ES-I3 (cell line): ENCODE measurements at regions not wholly inside any gene's neighbourhood (a gene's known extent, or its start where the extent isn't known, plus 50 kb on each side); places are given as distances from the start of the nearest gene placed in this dataset.
"Not testable (repeated sequence)": the region's sequence is repeated elsewhere in the genome, so short reads cannot be mapped to it uniquely, and the experiment has no call there.

ENCODE experiments used
- H3K36me3 ChIP-seq: 2 replicates; pipeline ENCODE4 v1.6.1; 2013; ENCODE audit warnings: mild to moderate bottlenecking, low read length, control low read depth, moderate library complexity; ENCODE audit not compliant: insufficient read depth
- H3K4me1 ChIP-seq: 2 replicates; pipeline ENCODE4 v1.6.1; 2013; ENCODE audit warnings: mild to moderate bottlenecking, control low read depth, low read length; ENCODE audit not compliant: insufficient read depth
- H3K9ac ChIP-seq: 2 replicates; pipeline ENCODE4 v1.6.1; 2013; ENCODE audit warnings: low read depth, mild to moderate bottlenecking, low read length, moderate library complexity
- H3K9me3 ChIP-seq: 2 replicates; pipeline ENCODE4 v1.6.1; 2013; ENCODE audit warnings: mild to moderate bottlenecking, low read length, moderate library complexity; ENCODE audit not compliant: control insufficient read depth, insufficient read depth

DNA sequence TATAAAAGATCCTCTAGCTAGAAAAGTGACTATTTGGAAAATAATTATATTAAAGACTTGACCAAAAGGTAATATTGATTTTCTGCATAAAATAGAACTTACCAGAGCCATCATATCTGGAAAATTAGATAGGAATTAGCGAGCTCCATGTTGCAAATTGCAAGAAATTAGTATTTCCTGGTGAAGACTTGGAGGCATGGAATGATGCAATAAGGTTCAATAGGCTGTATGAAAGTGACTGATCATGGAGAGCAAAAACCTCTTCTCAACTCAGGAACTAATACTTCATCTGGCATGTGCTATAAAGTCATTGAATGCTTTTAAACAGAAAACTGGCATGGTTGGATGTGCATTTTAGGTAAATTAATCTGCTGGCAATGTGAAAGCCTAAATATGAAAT lies 66.3 kb upstream of the UFM1 start:
- Histone ChIP-seq H3K9ac (no peak overlapping the region), H3K9me3 (no peaks in the 10 kb centered on the region), H3K4me1 (no peaks in the 10 kb centered on the region), H3K36me3 (no peaks in the 10 kb centered on the region)

DNA sequence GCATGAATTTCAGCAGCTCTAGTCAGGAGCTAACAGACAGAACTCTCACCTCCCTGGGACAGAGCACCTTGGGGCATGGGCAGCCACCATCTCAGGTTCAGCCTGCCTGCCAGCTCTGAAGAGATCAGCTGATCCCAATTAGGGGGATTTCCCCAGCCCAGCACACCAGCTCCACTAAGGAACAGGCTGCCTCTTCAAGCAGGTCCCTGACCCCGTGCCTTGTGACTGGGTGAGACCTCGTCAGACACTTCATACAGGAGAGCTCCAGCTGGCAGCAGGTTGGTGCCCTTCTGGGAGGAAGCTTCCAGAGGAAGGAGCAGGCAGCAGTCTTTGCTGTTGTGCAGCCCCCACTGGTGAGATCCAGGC lies 84.5 kb upstream of the UFM1 start:
- Histone ChIP-seq H3K36me3 (no peaks in the 10 kb centered on the region), H3K9me3 (no peaks in the 10 kb centered on the region), H3K4me1 (no peaks in the 10 kb centered on the region; the same call in 1 of the 2 replicates), H3K9ac (no peak overlapping the region)

DNA sequence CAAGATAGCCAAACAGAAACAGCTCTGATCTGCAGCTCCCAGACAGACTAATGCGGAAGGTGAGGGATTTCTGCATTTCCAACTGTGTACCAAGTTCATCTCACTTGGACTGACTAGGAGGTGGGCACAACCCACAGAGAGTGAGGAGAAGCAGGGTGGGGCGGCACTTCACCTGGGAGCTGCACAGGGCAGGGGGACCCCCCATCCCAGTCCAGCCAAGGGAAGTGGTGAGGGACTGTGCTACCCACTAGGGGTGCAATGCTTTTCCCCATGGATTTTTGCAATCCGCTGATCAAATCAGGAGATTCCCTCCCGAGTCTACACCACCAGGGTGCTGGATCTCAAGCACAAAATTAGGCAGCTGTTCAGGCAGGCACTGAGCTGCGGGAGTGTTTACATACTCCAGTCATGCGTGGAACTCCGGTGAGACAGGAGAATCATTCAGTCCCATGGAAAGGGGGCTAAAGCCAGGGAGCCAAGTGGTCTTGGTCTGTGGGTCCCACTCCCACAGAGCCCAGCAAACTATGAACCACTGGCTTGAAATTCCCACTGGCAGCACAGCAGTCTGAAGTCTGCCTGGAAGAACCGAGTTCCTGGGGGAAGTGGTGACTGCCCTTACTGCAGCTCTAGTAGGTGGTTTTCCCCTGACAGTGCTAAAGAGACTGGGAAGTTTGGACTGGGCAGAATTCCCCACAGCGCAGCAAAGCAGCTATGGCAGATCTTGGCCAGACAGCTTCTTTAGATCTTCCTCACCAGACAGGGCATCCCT lies 85.1 kb upstream of the UFM1 start:
- Histone ChIP-seq H3K9me3 (no peaks in the 10 kb centered on the region), H3K4me1 (no peaks in the 10 kb centered on the region; the same call in 1 of the 2 replicates), H3K9ac (no peak overlapping the region), H3K36me3 (no peaks in the 10 kb centered on the region)

DNA sequence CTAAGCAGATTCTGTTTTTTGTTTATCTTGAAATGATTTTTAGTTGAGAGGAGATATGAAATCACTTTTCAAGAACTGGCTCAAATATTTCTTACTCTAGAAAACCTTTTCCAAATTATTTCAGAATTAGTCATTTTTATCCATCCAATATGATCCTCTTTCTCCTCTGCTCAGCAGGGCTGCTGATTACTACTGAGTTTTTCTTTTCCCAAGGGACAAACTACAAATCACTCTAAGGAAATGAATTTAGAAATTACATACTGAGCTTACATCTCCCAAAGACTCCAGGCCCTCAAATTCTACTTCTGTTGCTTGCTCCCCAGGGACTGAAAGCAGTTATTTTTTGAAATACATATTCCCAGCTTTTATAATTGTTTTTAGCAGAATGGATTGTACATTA lies 87.4 kb upstream of the UFM1 start:
- Histone ChIP-seq H3K4me1 (no peaks in the 10 kb centered on the region; the same call in 1 of the 2 replicates), H3K36me3 (no peaks in the 10 kb centered on the region), H3K9me3 (no peaks in the 10 kb centered on the region), H3K9ac (no peak overlapping the region)

DNA sequence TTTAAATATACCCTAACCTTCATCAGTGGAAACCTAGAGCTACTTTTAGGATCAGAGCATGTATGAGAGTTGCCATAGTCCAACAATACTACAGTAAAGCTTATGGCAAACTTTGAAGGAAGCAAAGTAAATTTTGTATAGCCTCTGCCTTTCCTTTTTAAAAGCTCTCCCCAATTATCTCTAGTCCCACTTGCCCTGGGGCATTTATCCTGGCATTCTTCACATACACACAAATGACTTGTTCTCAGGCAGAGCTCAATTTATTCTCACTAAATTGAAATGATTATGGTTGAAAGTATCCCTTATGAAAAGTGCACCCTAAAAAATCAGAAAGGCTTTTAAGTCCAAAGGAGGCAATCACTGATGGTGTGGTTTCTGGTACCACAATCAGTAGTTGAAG lies 94.1 kb upstream of the UFM1 start:
- peaks cover 11% of the 10 kb centered on the region; the same call in 1 of the 2 replicates for H3K4me1 ChIP-seq
- no peaks in the 10 kb centered on the region for H3K36me3 ChIP-seq
- H3K9ac ChIP-seq = no peak overlapping the region
- no peaks in the 10 kb centered on the region for H3K9me3 ChIP-seq

DNA sequence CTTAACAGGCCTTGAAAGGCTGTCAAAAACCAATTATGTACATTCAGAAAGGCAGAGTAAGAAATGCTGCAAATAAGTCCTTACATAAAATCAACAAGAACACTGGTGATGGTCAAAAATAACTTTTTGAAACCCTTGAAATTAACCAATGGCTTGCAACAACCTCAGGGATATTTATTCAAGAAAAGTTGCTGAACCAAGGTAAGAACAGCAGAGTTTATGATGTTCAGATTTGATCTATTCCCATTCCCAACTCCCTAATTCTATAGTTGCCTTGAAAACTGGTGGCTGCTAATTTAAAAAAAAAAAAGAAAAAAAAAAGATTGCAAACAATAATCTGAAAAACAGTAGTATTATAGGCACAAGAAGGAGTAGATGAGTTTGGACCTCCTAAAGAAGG lies 109.8 kb upstream of the UFM1 start:
- no peaks in the 10 kb centered on the region for H3K36me3 ChIP-seq
- no peak overlapping the region for H3K9ac ChIP-seq
- H3K4me1 ChIP-seq = no peaks in the 10 kb centered on the region
- H3K9me3 ChIP-seq = no peaks in the 10 kb centered on the region

DNA sequence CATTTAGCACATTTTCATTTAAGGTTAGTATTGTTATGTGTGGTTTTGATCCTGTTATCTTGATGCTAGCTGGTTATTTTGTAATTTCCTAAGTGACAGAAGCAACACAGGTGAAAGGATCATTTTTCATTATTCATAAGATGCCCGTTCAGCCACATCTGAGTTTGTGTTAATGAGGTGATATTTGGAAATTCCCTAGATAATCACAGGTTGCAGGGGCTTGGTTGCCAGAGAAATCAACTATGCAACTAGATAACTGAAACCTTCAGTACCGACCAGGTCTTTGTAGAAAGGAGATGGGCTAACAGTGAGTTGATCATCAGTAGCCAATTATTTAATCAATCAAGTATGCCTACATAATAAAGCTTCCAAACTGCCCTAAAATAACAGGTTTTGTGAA lies 121.3 kb upstream of the UFM1 start:
- Histone ChIP-seq H3K9ac (no peak overlapping the region), H3K4me1 (no peaks in the 10 kb centered on the region), H3K9me3 (no peaks in the 10 kb centered on the region; the same call in 1 of the 2 replicates), H3K36me3 (no peaks in the 10 kb centered on the region)

DNA sequence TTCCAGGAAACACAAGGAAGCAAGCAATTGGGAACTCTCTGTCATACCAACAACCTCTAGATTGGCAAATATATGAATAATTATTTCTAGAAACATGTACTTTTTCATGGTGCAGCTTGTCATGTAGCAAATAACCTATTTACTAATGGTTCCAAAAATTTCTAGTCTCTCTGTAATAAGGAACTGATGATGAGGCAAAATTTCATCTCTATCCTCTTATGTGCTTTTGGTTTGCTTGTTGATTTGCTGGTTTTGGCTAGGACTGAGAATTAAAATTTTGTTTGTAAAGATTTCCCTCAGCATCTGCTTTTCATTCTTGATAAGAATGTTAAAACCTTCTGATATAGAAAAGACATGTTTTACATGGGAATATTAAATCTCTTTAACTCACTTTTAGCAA lies 123.2 kb upstream of the UFM1 start:
- Histone ChIP-seq H3K9me3 (no peaks in the 10 kb centered on the region), H3K9ac (no peak overlapping the region), H3K36me3 (no peaks in the 10 kb centered on the region)

DNA sequence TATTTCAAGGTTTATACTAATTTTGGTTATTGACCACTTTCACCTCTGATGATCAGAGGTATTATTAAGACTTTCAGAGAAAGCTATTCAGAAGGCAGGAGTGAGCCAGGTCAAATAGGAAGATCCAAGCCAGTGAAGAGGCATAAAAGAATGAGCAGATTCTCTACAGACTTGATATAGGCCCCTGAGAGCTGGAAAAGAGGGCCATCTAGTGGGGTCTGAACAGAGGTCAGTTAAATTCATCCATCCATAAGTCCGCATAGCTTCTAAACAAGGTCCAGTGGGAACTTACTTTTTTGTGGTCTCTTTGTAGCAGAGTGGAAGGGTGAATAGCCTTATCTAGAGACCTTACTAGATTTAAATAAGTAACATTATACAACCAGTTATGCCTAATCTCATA lies 126.6 kb upstream of the UFM1 start:
- H3K36me3 ChIP-seq = no peaks in the 10 kb centered on the region
- H3K9me3 ChIP-seq = no peaks in the 10 kb centered on the region
- no peak overlapping the region for H3K9ac ChIP-seq
- H3K4me1 ChIP-seq = no peaks in the 10 kb centered on the region

More for the DNA sequence above, 123.2 kb upstream of the UFM1 start:
- no peaks in the 10 kb centered on the region for H3K4me1 ChIP-seq

DNA sequence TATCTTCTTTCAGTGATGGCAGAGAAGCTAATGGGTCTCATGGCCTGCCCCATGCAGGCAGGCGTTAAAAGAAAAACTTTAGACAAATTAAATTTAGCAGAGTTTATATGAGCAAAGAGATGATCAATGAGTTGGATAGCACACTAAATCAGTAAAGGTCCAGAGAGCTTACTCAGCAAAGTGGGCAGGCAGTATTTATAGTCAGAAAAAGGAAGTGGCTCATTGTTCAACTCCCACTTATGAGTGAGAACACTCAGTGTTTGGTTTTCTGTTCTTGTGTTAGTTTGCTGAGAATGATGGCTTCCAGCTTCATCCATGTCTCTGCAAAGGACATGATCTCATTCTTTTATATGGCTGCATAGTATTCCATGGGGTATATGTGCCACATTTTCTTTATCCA lies 128.5 kb upstream of the UFM1 start:
- H3K9ac ChIP-seq, H3K36me3 ChIP-seq, H3K4me1 ChIP-seq, H3K9me3 ChIP-seq: not testable (repeated sequence)

DNA sequence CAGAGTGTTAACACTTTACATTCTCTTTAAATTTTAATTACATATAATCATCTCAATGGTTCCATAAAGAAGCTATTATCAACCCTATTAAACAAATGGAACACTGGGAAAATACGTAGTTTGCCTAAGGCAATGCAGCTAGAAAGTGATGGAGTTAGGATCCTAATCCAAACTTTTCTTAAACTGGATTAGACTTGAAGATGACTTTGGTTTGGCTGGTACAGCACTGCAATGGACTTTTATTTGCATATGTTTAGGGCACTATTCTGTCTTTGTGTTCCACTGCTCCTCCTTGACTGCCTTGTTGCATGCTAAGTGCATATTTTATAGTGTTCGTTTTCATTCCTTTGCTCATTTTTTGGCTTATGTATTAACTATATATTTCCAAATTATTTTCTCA lies 133.5 kb upstream of the UFM1 start:
- no peaks in the 10 kb centered on the region for H3K4me1 ChIP-seq
- H3K36me3 ChIP-seq = no peaks in the 10 kb centered on the region
- no peak overlapping the region for H3K9ac ChIP-seq
- peaks cover 6% of the 10 kb centered on the region; the same call in 1 of the 2 replicates for H3K9me3 ChIP-seq

DNA sequence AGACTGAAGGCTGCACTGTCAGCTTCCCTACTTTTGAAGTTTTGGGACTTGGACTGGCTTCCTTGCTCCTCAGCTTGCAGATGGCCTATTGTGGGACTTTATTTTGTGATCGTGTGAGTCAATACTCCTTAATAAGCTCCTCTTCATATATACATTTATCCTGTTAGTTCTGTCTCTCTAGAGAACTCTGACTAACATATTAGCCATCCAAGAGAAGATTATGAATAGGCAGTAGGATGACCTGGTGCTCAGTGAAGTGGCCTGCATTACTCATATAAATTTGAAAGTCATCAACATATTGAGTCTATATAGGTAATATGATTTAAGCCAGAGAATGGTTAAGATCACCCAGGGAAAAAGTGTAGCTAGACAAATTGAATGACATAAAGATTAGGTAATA lies 136.3 kb upstream of the UFM1 start:
- Histone ChIP-seq H3K36me3 (no peaks in the 10 kb centered on the region), H3K9ac (no peak overlapping the region), H3K9me3 (peaks cover 6% of the 10 kb centered on the region; the same call in 1 of the 2 replicates), H3K4me1 (no peaks in the 10 kb centered on the region; the same call in 1 of the 2 replicates)

DNA sequence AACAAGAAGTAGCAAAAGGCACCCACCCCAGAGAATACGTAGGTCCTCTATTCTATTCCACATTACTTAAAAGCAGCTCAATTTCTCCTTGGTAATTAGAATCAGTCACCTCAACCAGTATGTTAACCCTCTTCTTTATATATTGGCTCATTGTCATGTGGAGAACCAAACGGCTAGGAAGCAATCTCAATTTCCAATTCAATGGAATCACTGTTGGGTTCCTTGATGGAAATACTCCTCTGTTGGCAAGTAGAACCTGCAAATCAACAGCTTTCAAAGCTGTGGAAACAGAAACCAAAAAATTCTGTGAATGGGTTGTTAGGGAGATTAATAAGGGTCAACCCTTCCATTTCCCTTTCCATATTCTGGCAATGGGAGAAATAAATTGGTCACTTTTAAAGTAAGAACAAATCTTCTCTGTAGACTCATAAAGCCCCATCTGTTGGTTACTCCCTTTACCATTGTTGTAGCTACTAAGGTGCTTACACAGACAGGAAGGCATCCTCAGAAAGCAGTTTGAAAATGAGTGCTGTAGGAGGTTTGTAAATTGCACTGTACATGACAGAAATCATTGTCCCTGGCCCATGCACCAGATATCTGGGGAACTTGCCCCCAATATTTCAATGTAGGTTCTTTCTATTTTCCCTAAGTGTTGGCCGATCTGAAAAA lies 138.6 kb upstream of the UFM1 start:
- H3K9ac ChIP-seq = no peak overlapping the region
- peaks cover 6% of the 10 kb centered on the region; the same call in 1 of the 2 replicates for H3K9me3 ChIP-seq
- H3K4me1 ChIP-seq = no peaks in the 10 kb centered on the region; the same call in 1 of the 2 replicates
- H3K36me3 ChIP-seq = no peaks in the 10 kb centered on the region

DNA sequence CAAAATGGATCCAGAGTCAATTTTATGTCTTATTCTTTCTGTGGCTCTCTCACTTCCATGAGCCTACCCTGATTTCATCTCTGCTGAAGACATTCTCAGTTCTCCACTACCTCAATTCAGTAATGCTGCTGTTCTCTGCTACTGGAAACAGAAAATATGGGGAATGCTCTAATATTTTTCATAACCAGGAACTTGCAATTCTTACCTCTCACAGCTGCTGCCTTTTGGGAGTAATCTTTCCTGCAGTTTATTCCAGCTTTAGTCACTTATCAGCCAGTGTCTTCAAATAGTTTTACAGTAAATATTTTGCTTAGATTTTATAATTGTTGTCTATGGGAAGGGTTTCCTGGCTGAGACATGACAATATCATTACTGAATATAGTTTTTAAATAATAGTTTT lies 145.1 kb upstream of the UFM1 start:
- Histone ChIP-seq H3K9me3 (no peaks in the 10 kb centered on the region), H3K4me1 (no peaks in the 10 kb centered on the region)

DNA sequence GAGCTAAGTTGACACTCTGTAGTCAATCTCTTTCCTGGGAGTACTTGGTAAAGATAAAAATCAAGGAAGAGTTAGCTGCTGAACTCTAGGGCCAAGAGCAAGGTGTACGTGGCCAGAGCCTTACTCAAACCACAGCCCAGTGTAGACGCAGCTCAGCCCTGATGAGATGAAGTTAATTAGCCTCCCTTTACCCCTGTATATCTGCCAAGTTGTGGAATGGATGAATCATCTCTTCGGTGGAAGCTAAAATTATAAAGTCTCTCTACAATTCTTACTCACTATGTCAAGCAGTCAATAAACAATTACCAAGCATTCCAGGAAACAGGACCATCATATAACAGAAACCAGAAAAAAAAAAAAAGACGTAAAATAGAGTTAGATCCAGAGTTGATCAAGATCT lies 146.9 kb upstream of the UFM1 start:
- Histone ChIP-seq H3K9me3 (no peaks in the 10 kb centered on the region), H3K4me1 (no peaks in the 10 kb centered on the region), H3K36me3 (no peaks in the 10 kb centered on the region), H3K9ac (no peak overlapping the region)

More for the DNA sequence above, 145.1 kb upstream of the UFM1 start:
- Histone ChIP-seq H3K36me3 (no peaks in the 10 kb centered on the region), H3K9ac (no peak overlapping the region)
